ENCODE measurements at regions not wholly inside any gene's neighbourhood (a gene's known extent, or its start where the extent isn't known, plus 50 kb on each side); places are given as distances from the start of the nearest gene placed in this dataset.

DNA sequence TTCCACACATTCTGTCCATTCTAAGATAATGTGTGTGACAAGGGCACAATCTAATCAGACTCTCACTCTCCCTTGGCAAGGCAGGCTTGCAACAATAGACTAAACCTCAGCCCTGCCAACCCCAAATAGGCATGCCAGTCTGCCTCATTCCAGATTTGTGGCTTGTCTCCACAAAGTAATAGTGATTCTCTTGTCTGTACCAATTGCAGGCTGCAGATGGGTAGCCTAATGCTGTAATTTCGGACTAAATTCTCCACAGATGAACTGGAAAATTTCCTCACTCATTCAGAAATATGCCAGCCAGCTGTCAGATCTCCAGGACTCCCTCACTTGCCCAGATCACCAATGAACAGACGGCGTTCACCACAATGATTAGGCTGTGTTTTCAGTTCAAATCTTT is 413.6 kb downstream of the ELAVL2 start:
- Histone ChIP-seq H3K27ac (ENCODE audit: extremely low read depth, low read depth, low read length) (no peak overlapping the region), H3K9me3 (ENCODE audit: control insufficient read depth, insufficient read depth, low read depth, low read length) (no peaks in the 10 kb centered on the region), H3K4me3 (ENCODE audit: low read depth, low read length) (no peak overlapping the region), H3K4me1 (ENCODE audit: control insufficient read depth, insufficient read depth, low read length) (no peaks in the 10 kb centered on the region), H3K36me3 (ENCODE audit: control insufficient read depth in 2 of 2, insufficient read depth in 1 of 2, low read length in 2 of 2) (no peaks in the 10 kb centered on the region)
- CTCF ChIA-PET: no interaction called here
- TF ChIP-seq ZNF501 (tag by site-specific recombination; IDR thresholded peaks at IDR 0.05): no peak
- TF ChIP-seq GLI4 (tag by site-specific recombination; IDR thresholded peaks at IDR 0.05): no peak
- TF ChIP-seq, protein P1, sequence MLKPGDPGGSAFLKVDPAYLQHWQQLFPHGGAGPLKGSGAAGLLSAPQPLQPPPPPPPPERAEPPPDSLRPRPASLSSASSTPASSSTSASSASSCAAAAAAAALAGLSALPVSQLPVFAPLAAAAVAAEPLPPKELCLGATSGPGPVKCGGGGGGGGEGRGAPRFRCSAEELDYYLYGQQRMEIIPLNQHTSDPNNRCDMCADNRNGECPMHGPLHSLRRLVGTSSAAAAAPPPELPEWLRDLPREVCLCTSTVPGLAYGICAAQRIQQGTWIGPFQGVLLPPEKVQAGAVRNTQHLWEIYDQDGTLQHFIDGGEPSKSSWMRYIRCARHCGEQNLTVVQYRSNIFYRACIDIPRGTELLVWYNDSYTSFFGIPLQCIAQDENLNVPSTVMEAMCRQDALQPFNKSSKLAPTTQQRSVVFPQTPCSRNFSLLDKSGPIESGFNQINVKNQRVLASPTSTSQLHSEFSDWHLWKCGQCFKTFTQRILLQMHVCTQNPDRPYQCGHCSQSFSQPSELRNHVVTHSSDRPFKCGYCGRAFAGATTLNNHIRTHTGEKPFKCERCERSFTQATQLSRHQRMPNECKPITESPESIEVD (tag by site-specific recombination; IDR thresholded peaks at IDR 0.05): no peak
- TF ChIP-seq ZNF785 (tag by site-specific recombination; IDR thresholded peaks at IDR 0.05): no peak
- TF ChIP-seq ZNF701 (tag by site-specific recombination; IDR thresholded peaks at IDR 0.05): no peak
- no peak for TF ChIP-seq ZNF555 (tag by site-specific recombination; conservative IDR thresholded peaks at IDR 0.05)
- TF ChIP-seq ZNF626 (tag by site-specific recombination; IDR thresholded peaks at IDR 0.05): no peak
- TF ChIP-seq ZNF514 (tag by site-specific recombination; IDR thresholded peaks at IDR 0.05): no peak
- POLR2A ChIA-PET: no interaction called here

DNA sequence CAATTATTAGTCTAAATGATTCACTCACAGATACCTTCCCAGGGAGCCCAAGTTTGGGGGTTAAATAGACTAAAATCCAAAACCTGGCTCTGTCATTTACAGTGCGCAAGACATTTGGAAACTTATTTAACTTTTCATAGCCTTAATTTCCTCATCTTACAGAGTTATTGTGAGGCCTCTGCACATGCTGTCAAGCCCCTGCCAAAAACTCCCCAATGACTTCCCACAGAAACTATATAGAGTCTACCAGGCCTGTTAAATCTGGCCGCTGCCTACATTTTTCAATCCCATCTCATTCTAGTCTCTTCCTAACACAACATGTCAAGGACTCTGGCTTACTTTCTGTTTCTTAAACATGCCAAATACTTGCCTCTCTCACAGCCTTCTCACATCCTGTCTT is 412.5 kb downstream of the ELAVL2 start:
- ChIA-PET POLR2A (no interaction called here), CTCF (interaction anchor here (0.5 kb wide), 1 partner anchor 252 kb away, joined by 3 read pairs; no protein-coding TSS in a partner anchor)
- no peaks in the 10 kb centered on the region for H3K36me3 ChIP-seq (ENCODE audit: control insufficient read depth in 2 of 2, insufficient read depth in 1 of 2, low read length in 2 of 2)
- no peak overlapping the region for H3K4me3 ChIP-seq (ENCODE audit: low read depth, low read length)
- no peaks in the 10 kb centered on the region for H3K4me1 ChIP-seq (ENCODE audit: control insufficient read depth, insufficient read depth, low read length)
- no peaks in the 10 kb centered on the region for H3K9me3 ChIP-seq (ENCODE audit: control insufficient read depth, insufficient read depth, low read depth, low read length)
- H3K27ac ChIP-seq (ENCODE audit: extremely low read depth, low read depth, low read length): no peak overlapping the region
- TF ChIP-seq ZNF660 (tag by site-specific recombination; IDR thresholded peaks at IDR 0.05) (no peak), ZNF121 (tag by site-specific recombination; IDR thresholded peaks at IDR 0.05) (no peak), ZNF221 (tag by site-specific recombination; IDR thresholded peaks at IDR 0.05; ENCODE audit: borderline replicate concordance) (no peak), ZNF138 (tag by site-specific recombination; IDR thresholded peaks at IDR 0.05; ENCODE audit: borderline replicate concordance) (no peak), OSR2 (tag by site-specific recombination; IDR thresholded peaks at IDR 0.05) (no peak), ZNF561 (tag by site-specific recombination; IDR thresholded peaks at IDR 0.05; ENCODE audit: borderline replicate concordance) (no peak), ZNF341 (tag by site-specific recombination; IDR thresholded peaks at IDR 0.05; ENCODE audit: low read depth) (no peak), KLF8 (tag by site-specific recombination; IDR thresholded peaks at IDR 0.05) (no peak), ZNF560 (tag by site-specific recombination; IDR thresholded peaks at IDR 0.05; ENCODE audit: borderline replicate concordance) (no peak), TRIM28 (IDR thresholded peaks at IDR 0.05; ENCODE audit: borderline replicate concordance, low read length) (no peak), ZNF37A (tag by site-specific recombination; IDR thresholded peaks at IDR 0.05) (no peak)
- TF ChIP-seq, protein P2, sequence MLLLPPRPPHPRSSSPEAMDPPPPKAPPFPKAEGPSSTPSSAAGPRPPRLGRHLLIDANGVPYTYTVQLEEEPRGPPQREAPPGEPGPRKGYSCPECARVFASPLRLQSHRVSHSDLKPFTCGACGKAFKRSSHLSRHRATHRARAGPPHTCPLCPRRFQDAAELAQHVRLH (tag by site-specific recombination; IDR thresholded peaks at IDR 0.05): no peak
- TF ChIP-seq, protein P3, sequence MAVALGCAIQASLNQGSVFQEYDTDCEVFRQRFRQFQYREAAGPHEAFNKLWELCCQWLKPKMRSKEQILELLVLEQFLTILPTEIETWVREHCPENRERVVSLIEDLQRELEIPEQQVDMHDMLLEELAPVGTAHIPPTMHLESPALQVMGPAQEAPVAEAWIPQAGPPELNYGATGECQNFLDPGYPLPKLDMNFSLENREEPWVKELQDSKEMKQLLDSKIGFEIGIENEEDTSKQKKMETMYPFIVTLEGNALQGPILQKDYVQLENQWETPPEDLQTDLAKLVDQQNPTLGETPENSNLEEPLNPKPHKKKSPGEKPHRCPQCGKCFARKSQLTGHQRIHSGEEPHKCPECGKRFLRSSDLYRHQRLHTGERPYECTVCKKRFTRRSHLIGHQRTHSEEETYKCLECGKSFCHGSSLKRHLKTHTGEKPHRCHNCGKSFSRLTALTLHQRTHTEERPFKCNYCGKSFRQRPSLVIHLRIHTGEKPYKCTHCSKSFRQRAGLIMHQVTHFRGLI (tag by site-specific recombination; IDR thresholded peaks at IDR 0.05): no peak
- TF ChIP-seq, protein P4, sequence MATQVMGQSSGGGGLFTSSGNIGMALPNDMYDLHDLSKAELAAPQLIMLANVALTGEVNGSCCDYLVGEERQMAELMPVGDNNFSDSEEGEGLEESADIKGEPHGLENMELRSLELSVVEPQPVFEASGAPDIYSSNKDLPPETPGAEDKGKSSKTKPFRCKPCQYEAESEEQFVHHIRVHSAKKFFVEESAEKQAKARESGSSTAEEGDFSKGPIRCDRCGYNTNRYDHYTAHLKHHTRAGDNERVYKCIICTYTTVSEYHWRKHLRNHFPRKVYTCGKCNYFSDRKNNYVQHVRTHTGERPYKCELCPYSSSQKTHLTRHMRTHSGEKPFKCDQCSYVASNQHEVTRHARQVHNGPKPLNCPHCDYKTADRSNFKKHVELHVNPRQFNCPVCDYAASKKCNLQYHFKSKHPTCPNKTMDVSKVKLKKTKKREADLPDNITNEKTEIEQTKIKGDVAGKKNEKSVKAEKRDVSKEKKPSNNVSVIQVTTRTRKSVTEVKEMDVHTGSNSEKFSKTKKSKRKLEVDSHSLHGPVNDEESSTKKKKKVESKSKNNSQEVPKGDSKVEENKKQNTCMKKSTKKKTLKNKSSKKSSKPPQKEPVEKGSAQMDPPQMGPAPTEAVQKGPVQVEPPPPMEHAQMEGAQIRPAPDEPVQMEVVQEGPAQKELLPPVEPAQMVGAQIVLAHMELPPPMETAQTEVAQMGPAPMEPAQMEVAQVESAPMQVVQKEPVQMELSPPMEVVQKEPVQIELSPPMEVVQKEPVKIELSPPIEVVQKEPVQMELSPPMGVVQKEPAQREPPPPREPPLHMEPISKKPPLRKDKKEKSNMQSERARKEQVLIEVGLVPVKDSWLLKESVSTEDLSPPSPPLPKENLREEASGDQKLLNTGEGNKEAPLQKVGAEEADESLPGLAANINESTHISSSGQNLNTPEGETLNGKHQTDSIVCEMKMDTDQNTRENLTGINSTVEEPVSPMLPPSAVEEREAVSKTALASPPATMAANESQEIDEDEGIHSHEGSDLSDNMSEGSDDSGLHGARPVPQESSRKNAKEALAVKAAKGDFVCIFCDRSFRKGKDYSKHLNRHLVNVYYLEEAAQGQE (tag by site-specific recombination; IDR thresholded peaks at IDR 0.05): no peak
- TF ChIP-seq, protein P1 (tag by site-specific recombination; IDR thresholded peaks at IDR 0.05): no peak
- TF ChIP-seq, protein P5, sequence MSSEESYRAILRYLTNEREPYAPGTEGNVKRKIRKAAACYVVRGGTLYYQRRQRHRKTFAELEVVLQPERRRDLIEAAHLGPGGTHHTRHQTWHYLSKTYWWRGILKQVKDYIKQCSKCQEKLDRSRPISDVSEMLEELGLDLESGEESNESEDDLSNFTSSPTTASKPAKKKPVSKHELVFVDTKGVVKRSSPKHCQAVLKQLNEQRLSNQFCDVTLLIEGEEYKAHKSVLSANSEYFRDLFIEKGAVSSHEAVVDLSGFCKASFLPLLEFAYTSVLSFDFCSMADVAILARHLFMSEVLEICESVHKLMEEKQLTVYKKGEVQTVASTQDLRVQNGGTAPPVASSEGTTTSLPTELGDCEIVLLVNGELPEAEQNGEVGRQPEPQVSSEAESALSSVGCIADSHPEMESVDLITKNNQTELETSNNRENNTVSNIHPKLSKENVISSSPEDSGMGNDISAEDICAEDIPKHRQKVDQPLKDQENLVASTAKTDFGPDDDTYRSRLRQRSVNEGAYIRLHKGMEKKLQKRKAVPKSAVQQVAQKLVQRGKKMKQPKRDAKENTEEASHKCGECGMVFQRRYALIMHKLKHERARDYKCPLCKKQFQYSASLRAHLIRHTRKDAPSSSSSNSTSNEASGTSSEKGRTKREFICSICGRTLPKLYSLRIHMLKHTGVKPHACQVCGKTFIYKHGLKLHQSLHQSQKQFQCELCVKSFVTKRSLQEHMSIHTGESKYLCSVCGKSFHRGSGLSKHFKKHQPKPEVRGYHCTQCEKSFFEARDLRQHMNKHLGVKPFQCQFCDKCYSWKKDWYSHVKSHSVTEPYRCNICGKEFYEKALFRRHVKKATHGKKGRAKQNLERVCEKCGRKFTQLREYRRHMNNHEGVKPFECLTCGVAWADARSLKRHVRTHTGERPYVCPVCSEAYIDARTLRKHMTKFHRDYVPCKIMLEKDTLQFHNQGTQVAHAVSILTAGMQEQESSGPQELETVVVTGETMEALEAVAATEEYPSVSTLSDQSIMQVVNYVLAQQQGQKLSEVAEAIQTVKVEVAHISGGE (tag by site-specific recombination; conservative IDR thresholded peaks at IDR 0.05; ENCODE audit: low read depth): no peak
